ENCODE measurements at regions not wholly inside any gene's neighbourhood (a gene's known extent, or its start where the extent isn't known, plus 50 kb on each side); places are given as distances from the start of the nearest gene placed in this dataset.

DNA sequence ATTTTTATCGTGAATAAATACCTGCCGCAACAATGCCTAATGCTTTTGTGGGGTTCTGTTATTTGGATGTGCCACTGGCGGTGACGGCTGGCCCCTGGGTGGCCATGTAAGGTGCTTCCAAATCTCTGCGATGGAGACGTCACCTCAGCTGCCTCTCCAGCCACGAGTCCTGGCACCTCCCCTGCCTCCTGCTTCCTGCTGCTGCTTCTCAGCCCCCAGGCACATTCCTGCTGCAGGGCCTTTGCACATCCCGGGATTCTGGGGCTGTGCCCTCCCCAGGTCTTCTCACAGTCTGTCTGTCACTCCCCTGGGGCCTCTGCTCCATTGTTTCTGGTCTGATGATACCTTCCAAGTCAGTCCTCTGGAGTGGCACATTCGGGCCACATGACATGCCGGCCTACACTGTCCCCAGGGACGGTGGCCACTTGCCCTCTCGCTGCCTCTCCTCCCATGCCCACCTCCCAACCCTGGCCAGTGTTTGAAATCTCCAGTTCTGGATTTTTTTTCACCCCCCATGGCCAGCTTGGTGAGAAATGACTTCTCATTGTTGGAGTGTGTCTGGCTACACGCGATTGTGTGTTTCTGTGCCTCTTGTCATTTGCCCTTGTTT lies 151.8 kb downstream of the KIF26A start:
- DNase-seq (ENCODE audit: low read depth in 1 of 2, low spot score in 1 of 2) = no peak

DNA sequence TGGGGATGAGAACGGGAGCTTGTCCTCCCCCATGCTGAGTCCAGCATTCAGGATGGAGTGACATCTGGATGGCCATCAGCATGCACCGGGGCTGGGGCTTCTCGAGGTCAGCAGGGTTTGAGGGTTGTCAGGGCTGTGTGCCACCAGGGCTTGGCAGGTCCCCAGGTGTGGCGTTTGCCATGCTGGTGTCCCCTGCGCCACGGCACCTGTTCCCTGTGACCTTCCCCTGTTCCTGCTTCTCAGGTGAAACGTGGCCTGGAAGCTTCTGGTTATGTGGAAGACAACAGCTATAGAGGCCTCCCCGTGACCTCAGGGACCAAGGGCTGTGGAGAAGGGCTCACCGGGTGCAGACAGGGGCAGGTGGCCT lies 152.4 kb downstream of the KIF26A start:
- no peak for DNase-seq (ENCODE audit: low read depth in 1 of 2, low spot score in 1 of 2)

DNA sequence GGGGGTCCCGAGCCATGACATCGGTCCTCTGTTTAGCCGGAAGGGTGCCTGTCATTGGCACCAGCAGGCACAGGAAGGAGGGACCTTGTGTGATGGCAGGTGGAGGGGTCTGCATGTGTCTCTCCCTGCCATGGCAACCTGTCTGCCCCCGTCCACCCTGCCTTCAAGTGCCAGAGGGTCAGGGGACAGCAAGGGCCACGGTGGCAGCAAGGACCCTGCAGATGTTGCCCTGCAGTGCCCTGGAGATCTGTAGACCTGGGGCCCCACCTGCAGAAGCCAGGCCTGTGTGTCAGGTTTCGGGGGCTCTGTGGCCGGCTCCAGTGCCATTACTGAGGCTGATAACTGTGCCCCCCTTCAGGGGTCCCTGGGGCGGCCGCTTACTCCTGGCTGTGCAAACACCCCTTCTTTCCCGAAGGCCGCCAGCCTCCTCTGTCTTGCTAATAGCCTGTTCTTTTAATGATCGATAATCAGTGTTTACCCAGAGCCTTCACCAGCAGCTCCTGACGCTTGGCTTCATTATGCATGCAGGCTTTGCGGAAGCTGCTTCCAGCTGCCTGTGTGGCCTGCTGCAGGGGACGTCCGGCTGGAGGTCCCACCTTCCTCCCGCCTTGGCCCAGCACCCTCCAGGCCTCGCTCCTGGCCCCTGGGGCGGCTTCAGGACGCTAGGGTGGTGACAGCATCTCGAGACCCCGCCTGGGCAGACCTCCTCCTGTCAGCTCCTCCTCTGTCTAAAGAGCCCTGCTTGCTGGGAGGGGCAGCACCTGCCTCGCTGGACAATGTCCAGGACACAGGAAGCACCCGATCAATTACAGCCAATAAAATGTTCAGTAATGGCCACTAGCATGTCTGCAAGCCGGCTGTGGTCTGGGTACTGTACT lies 153.0 kb downstream of the KIF26A start:
- DNase-seq (ENCODE audit: low read depth in 1 of 2, low spot score in 1 of 2) = no peak

DNA sequence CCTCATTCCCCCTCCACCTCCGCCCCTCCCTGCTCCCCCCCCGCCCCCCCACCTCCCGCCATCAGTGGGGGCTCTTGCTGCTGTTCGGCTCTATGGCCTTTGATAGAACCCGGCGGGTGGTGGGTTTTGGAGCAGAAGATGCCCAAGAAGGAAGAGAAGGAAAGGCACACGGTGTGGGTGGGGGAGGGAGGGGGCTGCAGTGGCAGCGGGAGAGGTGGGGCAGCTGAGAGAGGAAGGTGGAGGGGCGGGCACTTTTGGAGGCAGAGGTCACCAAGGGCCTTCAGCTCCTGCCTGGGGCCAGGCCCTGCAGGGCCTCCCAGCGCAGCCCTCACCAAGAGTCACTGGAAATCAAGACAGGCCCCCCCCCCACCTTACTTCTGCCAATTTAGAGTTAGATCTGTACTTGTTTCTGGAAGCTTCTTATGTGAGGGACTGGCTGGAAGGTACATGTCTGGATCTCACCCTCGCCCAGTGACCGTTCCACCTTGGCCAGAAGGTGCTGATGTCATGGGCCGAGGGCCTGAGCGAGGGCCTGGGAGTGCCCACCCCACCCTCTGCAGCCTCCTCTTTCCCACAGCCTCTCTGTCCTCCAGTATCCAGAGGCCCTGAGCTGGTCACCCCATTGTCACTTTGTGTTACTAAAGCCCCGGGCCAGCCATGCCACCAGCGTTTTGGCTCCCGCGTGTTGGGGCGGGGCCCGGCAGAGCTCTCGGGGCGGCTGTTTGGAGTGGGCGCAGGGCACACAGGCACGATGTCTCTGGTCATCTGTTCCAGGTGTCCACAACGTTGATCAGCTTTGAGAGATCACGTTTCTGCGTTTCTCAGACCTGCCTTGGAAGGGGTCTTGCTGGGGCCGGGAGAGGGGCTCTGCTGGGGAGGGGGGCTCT lies 153.9 kb downstream of the KIF26A start:
- no peak for DNase-seq (ENCODE audit: low read depth in 1 of 2, low spot score in 1 of 2)

DNA sequence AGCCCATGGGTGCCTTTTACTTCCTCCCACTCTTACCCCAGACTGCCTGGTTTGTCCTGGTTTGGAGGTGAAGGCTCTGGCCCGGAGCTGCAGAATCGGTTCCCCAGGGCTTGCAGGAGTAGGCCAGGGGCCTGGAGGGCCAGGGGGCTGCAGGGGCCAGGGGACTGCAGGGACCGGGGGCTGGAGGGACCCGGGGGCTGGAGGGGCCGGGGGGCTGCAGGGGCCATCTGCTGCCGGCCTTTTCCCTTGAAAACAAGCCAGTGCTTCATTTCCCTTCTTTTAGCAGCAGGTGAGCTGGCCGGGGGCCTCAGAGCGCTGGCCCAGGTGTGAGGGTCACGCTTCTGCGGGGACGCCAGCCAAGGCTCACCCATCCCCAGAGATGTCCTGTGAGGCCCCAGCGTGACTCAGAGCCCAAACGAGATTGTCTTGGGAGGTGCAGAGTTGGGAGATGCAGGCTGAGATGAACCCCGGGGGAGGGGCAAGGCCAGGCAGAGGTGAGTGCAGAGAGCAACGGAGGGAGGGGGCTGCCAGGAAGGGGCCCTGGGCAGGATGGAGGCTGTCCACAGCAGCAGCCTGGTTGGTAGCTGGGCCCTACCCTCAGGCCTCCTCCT lies 154.9 kb downstream of the KIF26A start:
- DNase-seq (ENCODE audit: low read depth in 1 of 2, low spot score in 1 of 2) = no peak

DNA sequence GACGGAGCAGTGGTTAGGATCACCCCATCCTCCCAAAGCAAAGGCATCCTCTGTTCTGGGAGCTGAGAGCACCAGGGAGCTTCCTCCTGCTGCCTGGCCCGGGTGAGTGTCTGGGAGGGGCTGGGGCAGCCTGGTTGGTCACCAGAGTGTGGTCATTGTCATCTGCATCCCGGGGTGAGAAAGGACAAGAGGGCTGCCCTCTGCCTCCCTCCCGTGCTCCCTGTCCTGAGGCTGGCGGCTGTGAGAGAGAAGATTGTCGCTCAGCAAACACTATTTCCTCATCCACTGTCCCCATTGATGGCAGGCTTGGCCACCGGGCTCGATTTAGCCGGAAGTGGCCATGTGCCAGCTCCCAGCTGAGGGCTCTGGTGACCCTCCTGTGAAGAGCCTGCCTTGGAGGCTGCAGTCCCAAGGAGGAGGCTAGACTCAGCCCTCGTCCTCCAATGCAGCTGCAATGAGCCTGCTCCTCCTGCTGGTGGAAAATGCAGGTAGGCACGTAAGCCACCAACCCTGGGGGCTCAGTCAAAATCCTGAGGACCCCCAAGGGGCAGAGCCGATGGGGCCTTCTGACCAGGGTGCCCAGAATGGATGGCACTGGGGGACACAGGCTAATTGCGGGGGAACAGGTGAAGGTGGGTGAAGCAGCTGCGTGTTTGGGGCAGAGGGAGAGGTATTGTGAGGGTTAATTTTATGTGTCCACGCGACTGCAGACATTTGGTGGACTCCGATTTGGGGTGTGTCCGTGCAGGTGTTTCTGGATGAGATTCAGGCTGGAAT lies 155.7 kb downstream of the KIF26A start:
- no peak for DNase-seq (ENCODE audit: low read depth in 1 of 2, low spot score in 1 of 2)

DNA sequence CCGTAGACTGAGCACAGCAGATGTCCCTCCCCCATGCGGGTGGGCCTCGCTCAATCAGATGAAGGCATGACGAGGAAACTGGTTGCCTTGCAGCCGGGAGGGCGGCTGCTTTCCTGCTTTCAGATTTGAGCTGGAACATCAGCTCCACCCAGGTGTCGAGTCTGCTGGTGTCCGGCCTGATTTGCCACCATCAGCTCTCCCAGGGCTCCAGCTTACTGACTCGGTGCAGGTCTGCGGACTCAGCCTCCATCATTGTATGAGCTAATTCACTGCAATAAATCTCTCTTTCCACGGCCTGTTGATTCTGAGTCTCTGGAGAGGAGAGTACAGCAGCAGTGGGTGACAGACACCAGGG lies 156.2 kb downstream of the KIF26A start:
- DNase-seq (ENCODE audit: low read depth in 1 of 2, low spot score in 1 of 2) = no peak

DNA sequence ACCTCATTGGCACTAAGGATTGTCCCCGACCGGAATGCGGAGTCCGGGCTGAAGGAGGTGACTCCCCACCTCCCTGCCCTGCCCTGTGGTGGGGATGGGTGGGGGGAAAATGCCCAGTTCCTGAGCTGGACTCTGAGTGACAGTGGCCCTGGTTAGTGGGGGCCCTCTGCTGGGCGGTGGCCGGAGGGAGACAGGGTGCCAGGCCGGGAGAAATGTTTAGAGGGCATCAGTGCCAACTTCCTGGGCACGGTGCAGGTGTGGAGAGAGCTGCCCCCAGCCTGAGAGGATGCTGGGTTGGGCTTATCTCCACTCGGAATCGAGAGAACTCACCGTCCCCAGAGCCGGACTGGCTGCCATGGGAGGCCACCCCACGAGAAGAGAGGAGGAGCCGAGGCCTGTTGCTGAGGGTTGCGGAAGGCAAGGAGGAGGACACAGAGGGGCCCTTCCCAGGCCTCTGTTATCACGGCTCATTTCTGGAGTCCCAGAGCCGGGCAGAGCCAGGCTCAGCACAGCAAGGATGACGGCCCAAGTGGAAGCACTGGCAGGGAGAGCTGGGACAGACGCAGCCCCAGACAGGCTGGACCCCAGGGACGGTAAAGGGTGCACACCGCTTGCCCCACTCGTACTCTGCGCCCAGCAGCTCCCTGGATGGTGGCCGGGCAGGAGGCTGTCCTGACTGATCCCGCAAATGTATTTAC lies 156.7 kb downstream of the KIF26A start:
- DNase-seq (ENCODE audit: low read depth in 1 of 2, low spot score in 1 of 2) = no peak

DNA sequence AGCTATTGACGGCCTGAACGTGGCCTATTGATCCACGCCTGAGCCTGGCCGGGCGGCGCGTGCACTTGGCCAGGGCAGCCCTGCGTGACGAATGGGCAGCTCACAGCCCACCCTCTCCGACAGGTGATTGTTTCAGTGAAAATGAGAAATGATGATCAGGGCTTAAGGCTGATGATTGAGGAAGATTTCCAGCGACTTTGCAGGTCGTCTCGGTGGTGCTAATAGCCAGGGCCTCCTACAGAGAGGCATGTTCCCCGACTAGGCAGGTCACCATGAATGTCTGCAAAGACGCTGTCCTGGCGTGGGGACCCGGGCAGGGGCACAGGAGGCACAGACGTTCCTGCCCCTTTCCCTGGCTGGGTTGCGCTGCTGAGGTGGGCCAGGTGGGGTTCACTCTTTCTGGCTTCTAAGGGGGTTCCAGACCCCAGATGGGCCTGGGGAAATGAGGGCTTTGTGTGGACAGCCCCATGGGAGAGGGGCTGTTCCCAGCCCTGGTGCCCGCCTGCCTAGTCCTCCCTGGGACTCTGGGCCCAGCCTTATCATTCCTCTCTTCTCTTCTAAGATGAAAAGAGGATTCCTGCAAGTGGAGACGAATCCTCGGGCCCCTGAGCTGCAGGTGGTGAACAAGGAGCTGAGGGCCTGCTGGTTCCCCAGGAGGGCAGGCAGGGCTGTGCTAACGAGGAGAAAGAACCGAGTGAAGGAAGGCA lies 157.4 kb downstream of the KIF26A start:
- no peak for DNase-seq (ENCODE audit: low read depth in 1 of 2, low spot score in 1 of 2)

DNA sequence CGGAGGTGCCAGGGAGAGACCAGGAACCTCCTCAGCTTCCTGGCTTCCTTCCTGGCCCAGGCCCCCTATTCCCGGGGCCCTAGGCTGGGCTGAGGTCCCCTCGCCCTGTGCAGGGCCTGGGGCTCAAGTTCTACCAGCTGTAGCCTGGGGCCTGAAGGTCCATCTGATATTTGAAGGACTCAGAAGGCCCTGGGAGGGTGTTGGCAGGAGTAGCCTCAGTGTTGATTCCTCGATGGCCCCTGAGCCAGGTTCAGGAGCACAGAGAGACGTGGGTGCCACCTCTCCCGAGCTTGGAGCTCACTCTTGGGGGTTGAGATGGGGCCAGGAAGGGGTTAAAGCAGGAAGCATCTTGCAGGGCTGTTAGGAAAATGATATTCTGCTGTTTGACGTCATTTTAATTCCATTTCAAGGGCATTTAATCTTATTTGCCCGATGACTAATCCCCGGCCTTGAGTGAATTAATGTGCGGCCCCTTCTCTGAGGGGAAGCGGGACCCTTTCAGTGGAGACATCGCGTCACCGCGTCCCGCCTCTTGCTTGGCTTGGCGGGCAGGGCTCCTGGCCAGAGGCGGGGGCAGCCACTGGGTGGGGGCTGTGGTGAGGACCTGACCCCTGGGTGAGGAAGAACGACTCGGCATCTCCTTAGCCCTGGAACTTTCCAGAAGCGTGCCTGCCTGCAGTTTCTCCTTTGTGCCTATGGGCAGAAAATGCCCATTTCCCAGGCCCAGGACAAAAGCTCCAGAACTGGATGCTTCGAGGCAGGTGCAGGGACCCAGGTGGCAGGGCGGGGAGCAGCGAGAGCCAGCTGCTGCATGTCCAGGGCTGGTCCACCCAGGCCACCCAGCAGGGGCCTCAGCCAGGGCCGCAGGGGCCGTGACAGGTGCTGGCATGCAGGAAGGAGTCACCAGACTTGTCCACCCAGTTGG lies 158.3 kb downstream of the KIF26A start:
- DNase-seq (ENCODE audit: low read depth in 1 of 2, low spot score in 1 of 2) = no peak

DNA sequence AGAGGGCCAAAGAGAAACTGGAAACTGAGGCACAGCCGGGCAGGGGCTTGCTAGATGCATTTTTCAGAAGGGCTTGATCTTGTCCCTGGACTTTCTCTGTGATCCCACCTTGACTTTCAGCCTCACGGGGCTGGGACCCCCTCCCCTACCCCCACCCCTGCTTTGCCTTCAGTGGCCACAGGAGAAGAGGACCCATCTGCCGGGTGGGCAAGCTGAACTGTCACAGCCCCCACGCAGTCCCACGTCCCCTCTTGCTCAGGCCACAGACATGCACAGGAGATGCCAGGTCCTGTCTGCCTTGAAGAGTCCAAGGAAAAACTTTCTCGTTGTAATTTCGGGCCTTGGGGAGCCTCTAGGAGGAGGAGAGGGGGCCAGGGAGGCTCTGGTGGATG lies 158.9 kb downstream of the KIF26A start:
- DNase-seq (ENCODE audit: low read depth in 1 of 2, low spot score in 1 of 2) = no peak

DNA sequence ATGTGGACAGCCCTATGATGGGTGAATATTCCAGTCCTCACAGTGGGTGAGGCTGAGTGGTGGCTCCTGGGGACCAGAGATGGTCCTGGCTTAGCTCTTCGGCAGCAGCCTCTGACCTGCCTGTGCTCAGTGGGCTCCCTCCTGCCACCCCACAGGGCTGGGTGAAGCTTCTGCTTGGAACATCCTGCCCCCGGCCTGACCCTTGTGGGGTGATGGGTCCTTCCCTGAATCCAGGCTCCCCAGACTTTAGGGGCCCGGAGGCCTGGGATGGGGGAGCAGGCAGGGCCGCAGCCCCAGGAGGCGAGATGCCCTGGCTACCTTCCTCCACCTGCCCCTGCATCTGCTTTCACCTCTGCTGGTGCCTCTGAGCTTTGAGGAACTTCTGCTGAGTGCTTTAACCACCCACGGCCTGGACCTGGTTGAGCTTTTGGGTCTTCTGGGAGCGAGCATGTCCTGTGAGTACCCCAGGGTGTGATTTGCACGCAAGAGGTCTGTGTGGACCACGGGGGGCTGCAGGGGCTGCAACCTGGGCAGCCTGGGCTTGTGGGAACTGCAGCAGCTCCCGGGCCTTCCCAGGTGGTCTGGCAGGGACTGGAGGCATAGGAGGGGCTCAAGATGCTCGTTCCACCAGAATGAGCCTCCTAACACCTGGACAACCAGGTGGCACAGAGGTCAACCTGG lies 159.5 kb downstream of the KIF26A start:
- no peak for DNase-seq (ENCODE audit: low read depth in 1 of 2, low spot score in 1 of 2)

DNA sequence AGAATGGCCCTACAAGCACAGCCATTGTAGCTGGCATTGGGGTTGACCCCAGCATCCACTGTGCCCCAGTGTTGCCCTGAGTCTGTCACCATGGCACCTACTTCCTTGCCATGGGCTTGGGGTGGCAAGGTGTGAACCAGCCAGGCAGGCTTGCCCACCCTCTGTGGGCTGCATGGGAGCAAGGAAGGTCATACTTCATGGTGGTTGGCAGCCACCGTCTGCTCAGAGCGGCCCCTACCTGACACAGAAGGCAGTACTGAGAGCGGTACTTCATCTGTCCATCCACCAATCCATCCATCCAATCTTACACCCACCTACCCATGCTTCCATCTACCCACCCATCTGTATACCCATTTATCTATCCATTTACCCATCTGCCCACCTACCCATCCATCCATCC lies 160.1 kb downstream of the KIF26A start:
- DNase-seq (ENCODE audit: low read depth in 1 of 2, low spot score in 1 of 2) = no peak

DNA sequence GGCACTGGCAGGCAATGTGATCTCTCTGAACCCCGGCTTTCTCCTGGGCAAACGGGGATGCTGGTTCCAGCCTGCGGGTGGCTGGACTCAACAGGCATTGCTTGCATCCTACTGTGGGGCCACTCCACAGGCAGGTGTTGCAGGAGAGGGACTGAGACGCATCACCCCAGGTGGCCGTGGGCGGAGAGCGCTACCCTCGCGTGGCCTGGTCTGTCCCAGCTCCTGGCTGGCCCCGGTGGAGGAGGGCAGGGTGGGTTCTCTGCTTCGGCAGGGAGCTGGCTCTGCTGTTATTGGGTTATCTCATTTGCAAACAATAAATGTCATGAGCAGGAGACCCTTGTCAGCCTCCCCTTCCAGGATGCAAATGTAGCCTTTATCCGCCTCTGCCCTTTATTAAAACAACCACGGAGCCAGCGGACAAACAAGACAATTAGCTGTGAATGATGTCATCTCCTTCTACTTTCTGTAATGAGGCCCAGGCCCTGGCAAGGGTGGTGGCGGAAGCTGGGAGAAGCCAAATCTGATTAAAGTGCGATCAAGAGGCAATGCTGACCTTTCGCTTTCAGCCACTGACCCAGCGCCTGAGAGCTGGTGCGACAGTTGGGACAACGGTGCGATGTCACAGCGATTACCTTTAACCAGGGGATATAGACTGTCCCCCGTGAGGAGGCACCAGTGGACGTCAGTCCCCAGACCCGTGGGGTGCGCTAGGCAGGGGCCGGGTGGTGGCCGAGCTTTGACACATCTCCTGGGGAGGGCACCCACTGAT lies 161.8 kb downstream of the KIF26A start:
- no peak for DNase-seq (ENCODE audit: low read depth in 1 of 2, low spot score in 1 of 2)

DNA sequence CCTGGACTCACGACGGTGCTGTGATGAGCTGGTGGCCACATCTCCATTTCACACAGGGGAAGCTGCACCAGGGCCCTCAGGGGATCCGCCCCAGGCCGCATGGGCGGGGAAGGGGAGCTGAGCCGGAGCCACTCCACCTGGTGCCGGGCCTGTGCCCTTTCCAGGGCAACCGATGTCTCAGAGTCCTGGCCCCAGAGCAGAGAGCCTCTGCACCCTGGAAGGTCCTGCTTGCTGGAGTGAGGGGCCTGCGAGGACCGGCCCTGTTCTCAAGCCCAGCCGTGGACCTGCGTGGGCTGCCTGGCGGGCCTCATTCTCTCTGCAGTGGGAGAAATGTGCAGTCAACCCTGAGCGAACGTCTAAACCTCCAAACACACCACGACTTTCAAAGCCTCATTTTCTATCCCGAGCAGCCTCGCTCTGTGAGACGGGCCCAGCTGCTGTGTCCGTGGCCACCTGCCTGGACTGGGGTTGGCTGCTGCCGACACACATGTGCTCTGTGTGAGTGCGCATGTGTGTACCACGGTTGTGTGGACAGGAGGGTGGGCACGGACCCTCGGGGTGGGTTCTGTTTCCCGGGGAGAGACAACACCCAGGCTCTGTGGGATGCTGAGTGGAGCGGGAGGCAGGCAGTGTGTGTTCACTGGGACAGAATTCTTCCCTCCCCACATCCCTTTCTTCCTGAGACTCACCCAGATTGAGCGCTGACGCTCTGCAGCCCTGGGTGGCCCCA lies 163.5 kb downstream of the KIF26A start:
- no peak for DNase-seq (ENCODE audit: low read depth in 1 of 2, low spot score in 1 of 2)

DNA sequence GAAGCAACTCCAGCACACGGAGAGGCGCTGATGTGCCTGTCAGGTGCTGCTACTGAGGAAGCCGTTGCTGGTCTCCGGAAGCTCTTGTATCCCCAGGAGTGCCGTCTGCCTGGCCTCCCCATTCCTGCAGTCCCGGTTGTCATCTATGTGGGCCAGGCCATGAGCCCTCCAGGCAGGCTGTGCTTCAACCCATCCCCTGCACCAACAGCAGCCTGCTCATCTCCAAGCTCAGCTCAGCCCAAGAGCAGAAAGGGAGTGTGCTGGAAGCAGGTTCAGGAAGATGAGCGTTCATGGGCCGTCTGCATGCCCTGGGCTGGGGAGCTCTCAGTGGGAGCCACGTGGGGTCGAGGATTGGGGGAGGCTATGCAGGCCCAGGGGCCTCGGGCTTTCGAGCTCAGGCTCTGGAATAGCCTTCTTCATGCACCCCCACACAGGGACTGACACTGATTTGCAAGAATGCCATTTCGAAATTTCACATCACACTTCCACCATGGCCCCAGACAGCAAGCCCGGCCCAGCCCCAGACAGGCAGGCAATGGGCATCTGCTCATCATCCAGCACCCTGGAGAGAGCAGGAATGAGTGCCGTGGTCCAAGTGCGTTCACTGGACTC lies 164.5 kb downstream of the KIF26A start:
- DNase-seq (ENCODE audit: low read depth in 1 of 2, low spot score in 1 of 2) = no peak
